HG02981 (cell line): ENCODE measurements at regions not wholly inside any gene's neighbourhood (a gene's known extent, or its start where the extent isn't known, plus 50 kb on each side); places are given as distances from the start of the nearest gene placed in this dataset.
"Not testable (repeated sequence)": the region's sequence is repeated elsewhere in the genome, so short reads cannot be mapped to it uniquely, and the experiment has no call there.

ENCODE experiments used
- ATAC-seq: cut with Tn5 transposase; IDR thresholded peaks from one replicate; pipeline ENCODE4 v1.9.1; 2021; ENCODE audit warnings: mild to moderate bottlenecking, moderate library complexity; ENCODE audit not compliant: unreplicated experiment

GRCh38 chr18:70641156-70641775 lies 352.4 kb downstream of the SOCS6 start:
- ATAC-seq, result no peak

GRCh38 chr18:70640336-70640887 lies 351.6 kb downstream of the SOCS6 start:
- ATAC-seq, result no peak

DNA sequence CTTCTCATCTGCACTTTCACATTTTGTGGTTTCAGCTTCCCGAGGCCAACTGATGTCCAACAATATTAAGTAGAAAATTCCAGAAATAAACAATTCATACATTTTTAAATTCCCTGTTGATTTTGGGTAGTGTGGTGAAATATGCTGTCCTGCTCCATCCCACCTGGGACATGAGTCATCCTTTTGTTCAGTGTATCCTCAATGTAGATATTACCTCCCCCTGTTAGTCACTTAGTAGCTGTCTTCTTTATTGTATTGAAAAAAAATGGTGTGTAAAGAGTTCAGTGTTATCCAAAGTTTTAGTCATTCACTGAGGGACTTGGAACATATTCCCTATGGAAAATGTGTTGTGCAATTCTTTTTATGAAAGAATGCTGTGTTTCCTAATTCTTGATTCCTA lies 348.1 kb downstream of the SOCS6 start:
- ATAC-seq, result no peak

DNA sequence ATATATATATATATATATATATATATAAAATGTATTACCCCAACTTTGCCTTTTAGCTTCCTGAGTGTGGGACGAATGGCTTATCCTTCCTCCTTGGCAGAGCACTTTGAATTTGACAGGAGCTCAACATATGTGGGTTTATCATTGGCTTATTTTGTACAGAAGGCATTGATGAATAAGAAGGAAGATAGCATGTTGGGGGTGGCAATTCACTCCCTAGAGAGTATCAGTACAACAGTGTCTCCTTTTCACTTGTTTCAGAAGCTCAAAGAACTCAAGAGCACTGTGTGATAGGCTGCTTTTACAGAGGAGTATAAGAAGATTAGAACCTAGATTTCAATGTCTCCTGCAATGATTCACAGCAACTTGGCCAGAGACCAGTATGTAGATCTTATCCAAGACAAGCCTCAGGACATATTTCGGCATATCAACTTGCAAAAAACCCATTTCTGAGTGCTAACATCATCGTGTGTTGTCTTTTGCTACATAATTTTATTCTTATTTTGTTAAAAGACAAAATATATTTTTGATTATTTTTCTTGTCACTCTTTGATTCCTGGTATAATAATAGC lies 345.8 kb downstream of the SOCS6 start:
- ATAC-seq, result no peak

DNA sequence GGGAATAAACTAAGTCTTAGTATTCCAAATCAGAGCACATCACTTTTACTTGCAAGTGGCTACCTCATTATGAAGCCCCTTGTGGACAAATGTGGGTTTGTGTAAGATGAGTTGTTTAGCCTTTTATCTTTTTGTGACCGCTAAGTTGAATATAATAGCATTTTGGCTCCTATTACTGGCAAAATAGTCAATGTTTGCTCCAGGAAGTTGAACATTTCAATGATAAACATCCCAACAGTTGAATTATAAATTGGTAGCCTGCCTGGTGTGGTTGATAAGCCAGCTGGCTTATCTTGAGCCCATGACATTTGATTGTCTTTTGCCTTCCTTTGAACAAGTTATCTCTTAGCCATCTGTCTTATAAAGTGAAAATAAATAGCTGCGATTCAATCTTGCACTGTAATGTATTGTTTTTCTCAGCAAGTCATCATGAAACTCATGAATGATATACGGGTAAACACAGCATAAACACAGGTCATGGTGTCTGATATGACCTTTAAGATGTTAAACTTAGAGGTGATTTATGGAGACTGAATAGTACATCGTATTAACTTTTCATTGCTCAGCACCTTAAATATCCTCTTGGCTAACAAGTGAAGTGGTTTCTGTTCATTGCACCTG lies 338.4 kb downstream of the SOCS6 start:
- ATAC-seq, result no peak

- no peak for ATAC-seq
These were observed 334.0 kb downstream of the SOCS6 start for GRCh38 chr18:70622622-70623419.

DNA sequence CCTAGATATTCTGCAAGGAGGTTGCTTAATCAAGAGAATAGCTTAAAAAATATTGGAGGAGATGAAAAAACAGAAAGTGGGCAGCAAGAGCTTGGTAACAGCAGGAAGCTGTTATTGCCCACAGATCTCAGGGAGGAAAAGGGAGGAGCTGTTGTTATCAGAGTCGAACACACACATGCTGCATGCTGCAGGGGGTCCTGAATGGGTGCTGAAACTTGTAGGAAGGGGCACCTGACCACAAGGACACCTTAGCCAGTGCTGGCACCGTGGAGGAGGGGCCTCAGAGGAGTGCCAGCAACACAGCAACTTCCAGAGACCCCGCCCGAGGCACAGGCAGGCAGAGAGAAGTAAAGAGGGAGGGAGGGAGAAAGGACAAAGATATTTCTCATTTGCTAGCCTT lies 332.9 kb downstream of the SOCS6 start:
- ATAC-seq, result no peak

DNA sequence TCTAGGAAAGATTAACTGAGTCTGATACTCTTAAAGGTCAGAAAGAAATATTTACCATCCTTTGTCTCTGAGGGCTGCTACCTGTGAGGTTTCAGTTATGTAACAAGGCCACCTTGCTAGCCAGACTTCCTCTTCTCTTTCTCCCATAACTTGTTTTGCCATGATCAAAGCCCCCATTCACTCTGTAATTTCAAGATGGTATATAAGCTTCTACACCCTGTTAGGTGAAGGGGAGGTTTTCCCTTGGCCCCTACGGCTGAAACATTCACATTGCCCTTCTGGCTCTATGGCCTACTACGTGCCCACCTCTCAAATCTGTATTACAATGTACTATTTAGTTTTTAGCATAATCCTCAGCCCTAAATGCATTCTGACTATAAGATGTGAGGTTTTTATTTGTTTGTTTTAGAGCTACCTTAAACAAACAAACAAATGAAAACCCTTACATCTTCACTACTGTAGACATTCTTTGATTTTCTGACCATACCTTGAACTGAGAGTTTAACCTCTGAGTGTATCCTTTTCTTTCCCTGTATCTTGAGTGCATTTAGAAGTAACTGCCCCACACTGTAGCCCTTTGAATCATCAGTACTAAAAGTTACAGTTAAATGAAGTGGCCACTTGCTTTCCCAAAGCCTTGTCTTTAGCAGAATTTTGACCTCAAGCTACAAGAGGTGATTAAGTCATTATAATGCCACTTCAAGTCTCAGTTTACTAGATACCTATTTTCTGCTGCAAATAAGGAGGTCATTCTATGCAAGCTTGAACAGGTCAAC lies 332.2 kb downstream of the SOCS6 start:
- no peak for ATAC-seq

DNA sequence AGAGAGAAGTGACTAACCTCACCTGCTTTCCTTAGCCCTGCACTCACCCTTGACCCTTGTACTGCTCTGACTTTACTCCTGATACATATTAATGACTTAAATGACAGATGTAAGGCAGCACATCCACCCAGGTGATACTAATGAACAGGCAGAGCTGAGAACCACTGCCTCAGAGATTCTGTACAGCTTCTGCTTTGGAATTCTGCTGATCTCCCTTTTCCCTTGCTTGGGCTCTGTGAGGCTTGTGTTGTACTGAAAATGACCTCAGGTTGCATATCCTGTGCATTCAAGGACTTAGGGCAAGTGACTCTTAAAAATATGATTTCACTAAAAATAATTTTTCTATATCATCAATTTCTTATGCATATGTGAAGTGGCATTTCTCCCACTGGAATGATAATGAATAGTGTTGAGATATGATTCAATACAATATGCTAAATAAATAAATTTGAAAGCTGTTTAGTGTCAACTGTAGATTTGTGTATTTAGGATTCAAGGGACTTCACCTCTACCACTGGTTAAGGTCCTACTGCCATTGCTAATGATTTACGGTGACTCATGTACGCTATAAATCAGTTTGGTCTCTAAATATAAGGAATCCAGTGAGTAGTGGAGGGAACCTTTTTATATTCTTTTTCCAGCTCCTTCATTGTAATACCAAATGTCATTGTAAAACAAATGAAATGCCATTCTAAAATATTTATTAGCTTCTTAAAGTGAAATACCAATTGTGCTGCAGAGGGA lies 328.3 kb downstream of the SOCS6 start:
- no peak for ATAC-seq

- ATAC-seq, result no peak
These were observed 311.5 kb downstream of the SOCS6 start for GRCh38 chr18:70600225-70600925.

- no peak for ATAC-seq
These were observed 309.6 kb downstream of the SOCS6 start for GRCh38 chr18:70598406-70598805.

DNA sequence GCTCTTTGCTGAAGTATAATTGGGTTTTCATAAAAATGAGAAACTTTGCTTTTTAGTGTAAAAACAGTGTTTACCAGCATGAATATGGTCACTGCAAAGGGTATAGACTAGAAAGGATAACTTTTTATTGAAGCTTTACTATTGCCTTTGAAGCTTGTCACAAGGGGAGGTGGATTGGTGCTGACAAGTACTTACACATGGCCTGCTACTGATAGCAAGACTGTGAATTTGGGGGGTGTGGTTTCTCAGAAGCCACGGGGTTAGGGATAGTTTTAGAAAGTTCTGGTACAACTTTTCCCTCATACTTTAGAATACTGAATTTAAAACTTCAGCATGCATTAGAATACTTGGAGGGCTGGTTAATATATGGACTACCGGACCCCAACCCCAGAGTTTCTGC lies 294.1 kb downstream of the SOCS6 start:
- ATAC-seq, result no peak

GRCh38 chr18:70578480-70578879 lies 289.6 kb downstream of the SOCS6 start:
- no peak for ATAC-seq

- ATAC-seq, result no peak
These were observed 288.2 kb downstream of the SOCS6 start for GRCh38 chr18:70577023-70577420.

DNA sequence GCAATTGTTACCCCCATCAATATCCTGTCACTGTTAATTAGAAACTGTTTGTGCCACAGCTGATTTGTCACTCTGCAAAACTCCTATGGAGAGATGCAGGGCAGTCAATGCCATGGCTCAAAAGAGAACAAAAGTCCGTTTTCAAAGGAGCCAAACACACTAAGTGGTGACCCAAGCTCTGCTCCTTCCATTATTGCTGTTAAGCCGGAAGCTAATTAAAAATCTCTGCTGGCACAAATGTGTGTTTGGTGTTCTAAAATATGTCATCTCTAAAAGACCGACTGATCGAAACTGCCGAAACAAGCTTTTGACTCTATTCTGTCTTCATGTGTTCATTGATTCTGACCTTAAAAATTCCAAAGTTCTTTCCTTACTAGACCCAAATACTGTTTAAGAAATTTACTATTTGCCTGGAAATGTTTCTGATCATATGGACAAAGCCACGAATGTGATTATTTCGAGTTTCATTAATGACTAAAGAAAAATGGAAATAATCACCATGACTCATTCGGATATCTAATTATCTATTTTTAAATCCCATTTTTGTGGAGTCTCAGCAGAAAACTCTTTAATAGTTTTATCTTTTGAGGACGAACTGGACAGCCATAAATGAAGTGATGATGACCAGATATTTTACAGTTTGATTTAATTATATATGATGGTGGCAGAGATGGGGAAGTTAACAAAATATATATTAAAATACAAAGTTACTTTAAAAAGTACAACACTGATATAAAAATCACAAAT lies 287.6 kb downstream of the SOCS6 start:
- no peak for ATAC-seq

DNA sequence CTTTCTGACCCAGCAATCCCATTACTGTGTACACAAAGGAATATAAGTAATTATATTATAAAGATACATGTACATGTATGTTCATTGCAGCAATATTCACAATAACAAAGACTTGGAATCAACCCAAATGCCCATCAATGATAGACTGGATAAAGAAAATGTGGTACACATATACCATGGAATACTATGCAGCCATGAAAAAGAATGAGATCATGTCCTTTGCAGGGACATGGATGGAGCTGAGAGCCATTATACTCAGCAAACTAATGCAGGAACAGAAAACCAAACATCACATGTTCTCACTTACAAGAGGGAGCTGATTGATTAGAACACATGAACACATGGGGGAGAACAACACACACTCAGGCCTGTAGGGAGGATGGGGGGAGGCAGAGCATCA lies 286.1 kb downstream of the SOCS6 start:
- not testable (repeated sequence) for ATAC-seq

DNA sequence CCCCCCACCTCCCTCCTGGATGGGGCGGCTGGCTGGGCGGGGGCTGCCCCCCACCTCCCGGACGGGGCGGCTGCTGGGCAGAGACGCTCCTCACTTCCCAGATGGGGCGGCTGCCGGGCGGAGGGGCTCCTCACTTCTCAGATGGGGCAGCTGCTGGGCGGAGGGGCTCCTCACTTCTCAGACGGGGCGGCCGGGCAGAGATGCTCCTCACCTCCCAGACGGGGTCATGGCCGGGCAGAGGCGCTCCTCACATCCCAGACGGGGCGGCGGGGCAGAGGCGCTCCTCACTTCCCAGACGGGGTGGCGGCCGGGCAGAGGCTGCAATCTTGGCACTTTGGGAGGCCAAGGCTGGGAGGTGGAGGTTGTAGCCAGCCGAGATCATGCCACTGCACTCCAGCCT lies 280.8 kb downstream of the SOCS6 start:
- ATAC-seq, result not testable (repeated sequence)

DNA sequence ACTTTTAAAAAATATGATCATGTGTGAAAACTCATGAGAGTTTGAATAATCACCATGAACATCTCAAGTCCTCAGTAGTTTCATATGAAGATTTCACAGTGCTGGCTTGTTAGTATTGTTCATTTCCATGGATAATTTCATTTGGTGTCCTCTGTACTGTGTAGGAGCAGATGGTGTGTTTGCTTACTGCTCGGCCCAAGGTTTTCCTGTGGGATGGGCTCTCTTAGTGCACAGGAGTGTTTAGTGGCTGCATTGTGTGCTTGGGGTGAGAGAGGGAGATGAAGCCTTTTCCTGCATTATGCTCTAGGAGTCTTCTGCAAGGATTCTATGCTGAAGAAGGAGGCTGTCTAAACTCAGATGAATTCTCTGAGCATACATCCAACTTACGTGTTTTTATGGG lies 270.6 kb downstream of the SOCS6 start:
- ATAC-seq, result no peak

- ATAC-seq, result no peak
These were observed 269.5 kb downstream of the SOCS6 start for GRCh38 chr18:70558371-70558770.
